Naive B cell (primary cell): ENCODE measurements at regions not wholly inside any gene's neighbourhood (a gene's known extent, or its start where the extent isn't known, plus 50 kb on each side); places are given as distances from the start of the nearest gene placed in this dataset.
"Not testable (repeated sequence)": the region's sequence is repeated elsewhere in the genome, so short reads cannot be mapped to it uniquely, and the experiment has no call there.

Experiments used
- ATAC-seq, 2 donors: fragments of 150-1000 bp; cut with Tn5 transposase; 2 replicates each; pipeline ENCODE4 v1.10.0; 2021; ENCODE audit warnings: low read depth in 2 of 2, mild to moderate bottlenecking in 2 of 2, moderate library complexity in 2 of 2
- DNase-seq: peaks from one replicate; pipeline ENCODE4 v3.0.0; 2022
- H3K27ac Mint-ChIP-seq, 6 donors: one replicate each; pipeline ENCODE4 v1.8.0; 2020 to 2022; ENCODE audit warnings: mild to moderate bottlenecking in 6 of 6, mixed read lengths in 6 of 6, moderate library complexity in 5 of 6, inconsistent platforms in 2 of 6
- H3K27me3 Mint-ChIP-seq, 3 donors: one replicate each; pipeline ENCODE4 v1.8.0; 2021 to 2022; ENCODE audit warnings: mixed read lengths in 3 of 3, mild to moderate bottlenecking in 1 of 3
- H3K36me3 Mint-ChIP-seq, 2 donors: one replicate each; pipeline ENCODE4 v1.8.0; 2020 to 2022; ENCODE audit warnings: mixed read lengths in 2 of 2, inconsistent platforms in 1 of 2, mild to moderate bottlenecking in 1 of 2
- H3K4me1 Mint-ChIP-seq, 3 donors: one replicate each; pipeline ENCODE4 v1.8.0; 2020 to 2022; ENCODE audit warnings: mixed read lengths in 3 of 3, inconsistent platforms in 1 of 3, mild to moderate bottlenecking in 1 of 3, moderate library complexity in 1 of 3
- H3K4me3 Mint-ChIP-seq, 8 donors: one replicate each; pipeline ENCODE4 v1.8.0; 2020 to 2022; ENCODE audit warnings: mild to moderate bottlenecking in 8 of 8, mixed read lengths in 8 of 8, moderate library complexity in 8 of 8, inconsistent platforms in 2 of 8
- H3K9me3 Mint-ChIP-seq, 7 donors: one replicate each; pipeline ENCODE4 v1.8.0; 2020 to 2022; ENCODE audit warnings: mixed read lengths in 7 of 7, mild to moderate bottlenecking in 5 of 7, inconsistent platforms in 2 of 7, moderate library complexity in 1 of 7

GRCh38 chr9:73444821-73445220, 293.2 kb downstream of the ANXA1 start:
- H3K9me3 Mint-ChIP-seq, result no peaks in the 10 kb centered on the region
- no peak overlapping the region for H3K27ac Mint-ChIP-seq
- ATAC-seq, result no peak
- H3K4me1 Mint-ChIP-seq, result no peaks in the 10 kb centered on the region
- DNase-seq, result no peak
- H3K4me3 Mint-ChIP-seq, result no peak overlapping the region
- H3K27me3 Mint-ChIP-seq, result no peaks in the 10 kb centered on the region
- no peaks in the 10 kb centered on the region for H3K36me3 Mint-ChIP-seq

- not testable (repeated sequence) for H3K4me1 Mint-ChIP-seq, ATAC-seq, DNase-seq, H3K9me3 Mint-ChIP-seq, H3K27ac Mint-ChIP-seq, H3K27me3 Mint-ChIP-seq, H3K36me3 Mint-ChIP-seq, H3K4me3 Mint-ChIP-seq
Observed at GRCh38 chr9:73445384-73445783, 293.7 kb downstream of the ANXA1 start.

GRCh38 chr9:73446306-73446705, 294.6 kb downstream of the ANXA1 start:
- Mint-ChIP-seq H3K36me3 (no peaks in the 10 kb centered on the region), H3K4me3 (no peak overlapping the region), H3K9me3 (peaks cover 0 to 3% (median 0%) of the 10 kb centered on the region in 7 donors), H3K27me3 (no peaks in the 10 kb centered on the region), H3K27ac (no peak overlapping the region), H3K4me1 (no peaks in the 10 kb centered on the region)
- DNase-seq (no peak), ATAC-seq (no peak)

GRCh38 chr9:73451003-73451402, 299.3 kb downstream of the ANXA1 start:
- peaks cover 0 to 3% (median 0%) of the 10 kb centered on the region in 7 donors for H3K9me3 Mint-ChIP-seq
- no peaks in the 10 kb centered on the region for H3K4me1 Mint-ChIP-seq
- H3K27me3 Mint-ChIP-seq, result no peaks in the 10 kb centered on the region
- DNase-seq, result no peak
- H3K36me3 Mint-ChIP-seq, result no peaks in the 10 kb centered on the region
- no peak overlapping the region for H3K27ac Mint-ChIP-seq
- no peak overlapping the region for H3K4me3 Mint-ChIP-seq
- no peak for ATAC-seq

GRCh38 chr9:73459817-73460216, 308.2 kb downstream of the ANXA1 start:
- Mint-ChIP-seq H3K9me3 (peaks cover 0 to 3% (median 0%) of the 10 kb centered on the region in 7 donors), H3K27me3 (no peaks in the 10 kb centered on the region), H3K4me1 (no peaks in the 10 kb centered on the region), H3K27ac (no peak overlapping the region), H3K4me3 (no peak overlapping the region), H3K36me3 (no peaks in the 10 kb centered on the region)
- ATAC-seq (no peak), DNase-seq (no peak)

GRCh38 chr9:73468716-73469115, 317.1 kb downstream of the ANXA1 start:
- Mint-ChIP-seq H3K27me3 (no peaks in the 10 kb centered on the region), H3K4me3 (no peak overlapping the region), H3K36me3 (no peaks in the 10 kb centered on the region), H3K27ac (no peak overlapping the region), H3K4me1 (no peaks in the 10 kb centered on the region), H3K9me3 (peaks cover 0 to 4% (median 0%) of the 10 kb centered on the region in 7 donors)
- no peak for ATAC-seq
- DNase-seq, result no peak

- no peak for DNase-seq
- no peak overlapping the region for H3K4me3 Mint-ChIP-seq
- no peaks in the 10 kb centered on the region for H3K27me3 Mint-ChIP-seq
- H3K36me3 Mint-ChIP-seq, result no peaks in the 10 kb centered on the region
- peaks cover 0 to 9% (median 4%) of the 10 kb centered on the region in 7 donors for H3K9me3 Mint-ChIP-seq
- no peak overlapping the region for H3K27ac Mint-ChIP-seq
- ATAC-seq, result no peak
- no peaks in the 10 kb centered on the region for H3K4me1 Mint-ChIP-seq
Observed at GRCh38 chr9:73470766-73471165, 319.1 kb downstream of the ANXA1 start.

- no peak overlapping the region for H3K4me3 Mint-ChIP-seq
- peaks cover 0 to 6% (median 4%) of the 10 kb centered on the region in 7 donors for H3K9me3 Mint-ChIP-seq
- H3K27me3 Mint-ChIP-seq, result no peaks in the 10 kb centered on the region
- DNase-seq (no peak), ATAC-seq (no peak)
- no peak overlapping the region for H3K27ac Mint-ChIP-seq
- no peaks in the 10 kb centered on the region for H3K4me1 Mint-ChIP-seq
- H3K36me3 Mint-ChIP-seq, result no peaks in the 10 kb centered on the region
Observed at GRCh38 chr9:73474002-73474600, 322.4 kb downstream of the ANXA1 start.

- ATAC-seq (no peak), DNase-seq (no peak)
- peaks cover 0 to 6% (median 4%) of the 10 kb centered on the region in 7 donors for H3K9me3 Mint-ChIP-seq
- H3K36me3 Mint-ChIP-seq, result no peaks in the 10 kb centered on the region
- no peaks in the 10 kb centered on the region for H3K27me3 Mint-ChIP-seq
- no peak overlapping the region for H3K4me3 Mint-ChIP-seq
- H3K4me1 Mint-ChIP-seq, result no peaks in the 10 kb centered on the region
- H3K27ac Mint-ChIP-seq, result peak overlapping the region in 1 of 6 donors; percentile 29
Observed at GRCh38 chr9:73474625-73475024, 323.0 kb downstream of the ANXA1 start.

- ATAC-seq (no peak), DNase-seq (no peak)
- Mint-ChIP-seq H3K27me3 (no peaks in the 10 kb centered on the region), H3K27ac (no peak overlapping the region), H3K36me3 (no peaks in the 10 kb centered on the region), H3K9me3 (peaks cover 0 to 16% (median 6%) of the 10 kb centered on the region in 7 donors), H3K4me3 (no peak overlapping the region), H3K4me1 (no peaks in the 10 kb centered on the region)
Observed at GRCh38 chr9:73494894-73495293, 343.2 kb downstream of the ANXA1 start.

GRCh38 chr9:73497796-73498195, 346.1 kb downstream of the ANXA1 start:
- H3K4me1 Mint-ChIP-seq, result no peaks in the 10 kb centered on the region
- DNase-seq (no peak), ATAC-seq (no peak)
- H3K36me3 Mint-ChIP-seq, result no peaks in the 10 kb centered on the region
- H3K4me3 Mint-ChIP-seq, result no peak overlapping the region
- H3K9me3 Mint-ChIP-seq, result peaks cover 0 to 9% (median 3%) of the 10 kb centered on the region in 7 donors
- H3K27me3 Mint-ChIP-seq, result no peaks in the 10 kb centered on the region
- no peak overlapping the region for H3K27ac Mint-ChIP-seq

- Mint-ChIP-seq H3K27me3 (no peaks in the 10 kb centered on the region), H3K36me3 (no peaks in the 10 kb centered on the region), H3K9me3 (peaks cover 0 to 2% (median 0%) of the 10 kb centered on the region in 7 donors), H3K4me1 (no peaks in the 10 kb centered on the region), H3K4me3 (no peak overlapping the region), H3K27ac (no peak overlapping the region)
- ATAC-seq (no peak), DNase-seq (no peak)
Observed at GRCh38 chr9:73515216-73515615, 363.6 kb downstream of the ANXA1 start.

- no peaks in the 10 kb centered on the region for H3K4me1 Mint-ChIP-seq
- H3K36me3 Mint-ChIP-seq, result no peaks in the 10 kb centered on the region
- H3K4me3 Mint-ChIP-seq, result no peak overlapping the region
- ATAC-seq, result no peak
- H3K27me3 Mint-ChIP-seq, result no peaks in the 10 kb centered on the region
- DNase-seq, result no peak
- H3K9me3 Mint-ChIP-seq, result peaks cover 0 to 2% (median 0%) of the 10 kb centered on the region in 7 donors
- no peak overlapping the region for H3K27ac Mint-ChIP-seq
Observed at GRCh38 chr9:73523391-73523790, 371.7 kb downstream of the ANXA1 start.

GRCh38 chr9:73525350-73525749, 373.7 kb downstream of the ANXA1 start:
- peaks cover 0 to 2% (median 0%) of the 10 kb centered on the region in 7 donors for H3K9me3 Mint-ChIP-seq
- ATAC-seq, result no peak
- no peak overlapping the region for H3K4me3 Mint-ChIP-seq
- H3K27ac Mint-ChIP-seq, result no peak overlapping the region
- H3K27me3 Mint-ChIP-seq, result no peaks in the 10 kb centered on the region
- no peaks in the 10 kb centered on the region for H3K36me3 Mint-ChIP-seq
- no peaks in the 10 kb centered on the region for H3K4me1 Mint-ChIP-seq
- DNase-seq, result no peak

- Mint-ChIP-seq H3K4me3 (no peak overlapping the region), H3K36me3 (no peaks in the 10 kb centered on the region), H3K4me1 (no peaks in the 10 kb centered on the region), H3K9me3 (peaks cover 0 to 2% (median 0%) of the 10 kb centered on the region in 7 donors), H3K27ac (peak overlapping the region in 1 of 6 donors; percentile 59), H3K27me3 (no peaks in the 10 kb centered on the region)
- DNase-seq (no peak), ATAC-seq (no peak)
Observed at GRCh38 chr9:73527521-73527920, 375.9 kb downstream of the ANXA1 start.
